SK-N-SH (cell line): ENCODE measurements at regions not wholly inside any gene's neighbourhood (a gene's known extent, or its start where the extent isn't known, plus 50 kb on each side); places are given as distances from the start of the nearest gene placed in this dataset.

Source experiments
- CTCF ChIA-PET: fragments of 300-600, 350-600 bp; formaldehyde crosslinking; extraction: SDS; loops from one replicate; lab custom pipeline; 2021; lab: Yijun Ruan, JAX
- POLR2A ChIA-PET: fragments of 350-600 bp; sonication (Branson Sonifier 250); formaldehyde crosslinking; extraction: SDS; loops from one replicate; lab custom pipeline; 2020; ENCODE audit warnings: antibody characterized with exemption, inconsistent platforms; lab: Yijun Ruan, JAX
- DNase-seq: peaks from one replicate; pipeline ENCODE4 v3.0.0; 2012
- H2AFZ ChIP-seq: fragments of 200-600 bp; sonication (generic); 2 replicates; pipeline ENCODE4 v1.8.1; 2016; ENCODE audit warnings: antibody characterized with exemption, mild to moderate bottlenecking, low read depth
- H3F3A ChIP-seq: fragments of 200-600 bp; sonication (generic); replicated peaks from 2 replicates; pipeline ENCODE3; 2016; ENCODE audit warnings: antibody characterized with exemption, mild to moderate bottlenecking; ENCODE audit not compliant: insufficient read depth
- H3K27ac ChIP-seq, 2 experiments: fragments of 200-500 bp in 1 of 2; fragments of 200-600 bp in 1 of 2; sonication (Bioruptor generic) in 1 of 2; sonication (generic), shearing (Covaris generic) in 1 of 2; 2 replicates each; pipeline versions ENCODE4 v1.5.1 to v1.6.1; 2014 to 2016; ENCODE audit warnings: low read depth in 2 of 2, inconsistent platforms in 1 of 2, low read length in 1 of 2, mild to moderate bottlenecking in 1 of 2, mixed read lengths in 1 of 2
- H3K27me3 ChIP-seq: fragments of 200-600 bp; sonication (generic), shearing (Covaris generic); 2 replicates; pipeline ENCODE4 v1.6.1; 2016; ENCODE audit warnings: mixed run types; ENCODE audit not compliant: insufficient read depth
- H3K36me3 ChIP-seq, 2 experiments: fragments of 200-500 bp in 1 of 2; fragments of 200-600 bp in 1 of 2; sonication (Bioruptor generic) in 1 of 2; sonication (generic) in 1 of 2; replicated peaks in 1 of 2; 2 replicates each; pipeline versions ENCODE3 to v1.5.1; 2014 to 2016; ENCODE audit warnings: low read length in 1 of 2, mild to moderate bottlenecking in 1 of 2; ENCODE audit not compliant: insufficient read depth in 2 of 2, control insufficient read depth in 1 of 2
- H3K4me1 ChIP-seq, 2 experiments: fragments of 200-500 bp in 1 of 2; fragments of 200-600 bp in 1 of 2; sonication (Bioruptor generic) in 1 of 2; sonication (generic), shearing (Covaris generic) in 1 of 2; 2 replicates each; pipeline versions ENCODE4 v1.5.1 to v1.6.1; 2014 to 2016; ENCODE audit warnings: low read depth in 1 of 2, low read length in 1 of 2, mixed run types in 1 of 2; ENCODE audit not compliant: insufficient read depth in 2 of 2, control insufficient read depth in 1 of 2
- H3K4me2 ChIP-seq: fragments of 200-600 bp; sonication (generic), shearing (Covaris generic); 2 replicates; pipeline ENCODE4 v1.6.1; 2017; ENCODE audit warnings: mixed run types
- H3K4me3 ChIP-seq, 2 experiments: fragments of 200-500 bp in 1 of 2; fragments of 200-600 bp in 1 of 2; sonication (Bioruptor generic) in 1 of 2; sonication (generic), shearing (Covaris generic) in 1 of 2; 2 replicates each; pipeline versions ENCODE4 v1.5.1 to v1.8.1; 2014 to 2016; ENCODE audit warnings: low read depth in 2 of 2, inconsistent platforms in 1 of 2, low read length in 1 of 2, mild to moderate bottlenecking in 1 of 2, mixed read lengths in 1 of 2, moderate library complexity in 1 of 2
- H3K79me2 ChIP-seq: fragments of 200-600 bp; sonication (generic); 2 replicates; pipeline ENCODE4 v1.8.1; 2017; ENCODE audit warnings: mild to moderate bottlenecking; ENCODE audit not compliant: insufficient read depth
- H3K9ac ChIP-seq: fragments of 200-600 bp; sonication (generic); 2 replicates; pipeline ENCODE4 v1.6.1; 2017; ENCODE audit warnings: mixed run types
- H3K9me2 ChIP-seq: fragments of 200-600 bp; sonication (generic); 2 replicates; pipeline ENCODE4 v1.6.1; 2017; ENCODE audit warnings: mixed run types
- H3K9me3 ChIP-seq: fragments of 200-600 bp; sonication (generic); 2 replicates; pipeline ENCODE4 v1.6.1; 2017; ENCODE audit warnings: mixed run types, mild to moderate bottlenecking, moderate library complexity
- H4K20me1 ChIP-seq: fragments of 200-600 bp; sonication (generic); 2 replicates; pipeline ENCODE4 v1.6.1; 2017; ENCODE audit warnings: mild to moderate bottlenecking, mixed run types; ENCODE audit not compliant: insufficient read depth
- CHD2 ChIP-seq: fragments of 150-350 bp; IDR thresholded peaks from 2 replicates; pipeline ENCODE4 v1.6.1; 2018; ENCODE audit warnings: low read length; ENCODE audit not compliant: partially characterized antibody
- ELF1 ChIP-seq: IDR thresholded peaks from 2 replicates; pipeline ENCODE4 v1.4.0; 2012
- EP300 ChIP-seq, 2 experiments: IDR thresholded peaks; 2 replicates each; pipeline versions ENCODE4 v1.4.0 to v1.6.1; 2012; ENCODE audit warnings: borderline replicate concordance in 1 of 2, low read depth in 1 of 2, low read length in 1 of 2
- FOXM1 ChIP-seq: IDR thresholded peaks from 2 replicates; pipeline ENCODE4 v1.4.0; 2012; ENCODE audit warnings: low read depth, mild to moderate bottlenecking
- GABPA ChIP-seq: IDR thresholded peaks from 2 replicates; pipeline ENCODE4 v1.4.0; 2012; ENCODE audit warnings: low read depth, mild to moderate bottlenecking
- JUND ChIP-seq: IDR thresholded peaks from 2 replicates; pipeline ENCODE4 v1.4.0; 2012
- NFIC ChIP-seq: IDR thresholded peaks from 2 replicates; pipeline ENCODE4 v1.4.0; 2012; ENCODE audit warnings: borderline replicate concordance
- NRF1 ChIP-seq: IDR thresholded peaks from 2 replicates; pipeline ENCODE4 v1.6.1; 2012; ENCODE audit warnings: low read depth, mild to moderate bottlenecking, low read length
- PBX3 ChIP-seq: IDR thresholded peaks from 2 replicates; pipeline ENCODE4; 2012
- POLR2AphosphoS5 ChIP-seq: IDR thresholded peaks from 2 replicates; pipeline ENCODE4 v1.6.1; 2012; ENCODE audit warnings: low read depth, low read length
- RCOR1 ChIP-seq: fragments of 150-350 bp; IDR thresholded peaks from 2 replicates; pipeline ENCODE4 v1.6.1; 2017; ENCODE audit warnings: antibody characterized with exemption, low read length
- REST ChIP-seq: IDR thresholded peaks from 2 replicates; pipeline ENCODE4 v1.6.1; 2012; ENCODE audit warnings: mild to moderate bottlenecking, low read depth, low read length, moderate library complexity
- RFX5 ChIP-seq: IDR thresholded peaks from 2 replicates; pipeline ENCODE4 v1.6.1; 2012; ENCODE audit warnings: mild to moderate bottlenecking, improper control_type of control experiment, low read length
- SIN3A ChIP-seq: IDR thresholded peaks from 2 replicates; pipeline ENCODE4 v1.6.1; 2012; ENCODE audit warnings: low read depth, mild to moderate bottlenecking, low read length, moderate library complexity, borderline replicate concordance
- SMC3 ChIP-seq: IDR thresholded peaks from 2 replicates; pipeline ENCODE4 v1.6.1; 2012; ENCODE audit warnings: low read depth, low read length, improper control_type of control experiment
- TEAD4 ChIP-seq: IDR thresholded peaks from 2 replicates; pipeline ENCODE4 v1.4.0; 2012; ENCODE audit warnings: mild to moderate bottlenecking, borderline replicate concordance; ENCODE audit not compliant: insufficient read depth
- YY1 ChIP-seq: IDR thresholded peaks from 2 replicates; pipeline ENCODE4 v1.4.0; 2012; ENCODE audit warnings: low read depth, mild to moderate bottlenecking
- WGBS: methylation state at CpG from one replicate; pipeline ENCODE4 v1.1.6; 2017; ENCODE audit warnings: low lambda C conversion rate; 5-methylcytosine and 5-hydroxymethylcytosine counted together
- TF ChIP-seq, protein P1 (sequence below): fragments of 200-600 bp; sonication (generic); IDR thresholded peaks from 2 replicates; pipeline ENCODE4 v1.6.1; 2017; ENCODE audit warnings: antibody characterized with exemption, mild to moderate bottlenecking, moderate library complexity
- TF ChIP-seq, protein P2 (sequence below): fragments of 150-350 bp; IDR thresholded peaks from 2 replicates; pipeline ENCODE4 v1.6.1; 2017; ENCODE audit warnings: antibody characterized with exemption, low read length, low read depth, borderline replicate concordance

DNA sequence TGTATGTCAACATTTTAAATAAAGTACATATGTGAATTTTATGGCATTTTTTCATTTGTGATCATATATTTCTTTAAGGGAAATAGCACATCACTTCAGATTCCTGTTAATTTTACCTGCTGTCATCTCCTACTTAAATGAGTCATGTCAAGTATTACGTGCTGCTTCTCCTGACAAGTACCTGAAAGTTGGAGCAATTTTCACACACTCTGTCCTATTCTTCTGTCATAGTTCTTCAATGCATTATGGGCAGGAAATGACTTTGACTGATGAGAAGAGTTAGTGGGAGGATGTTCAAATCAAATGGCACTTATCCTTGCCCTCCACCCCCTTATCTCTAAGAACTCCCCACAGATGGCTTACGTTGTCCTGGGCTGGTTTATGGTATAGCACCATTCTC is 64.2 kb upstream of the SYTL5 start:
- no peaks in the 10 kb centered on the region for H3F3A ChIP-seq
- H3K27me3 ChIP-seq: peaks cover 6% of the 10 kb centered on the region; the same call in 1 of the 2 replicates
- H2AFZ ChIP-seq: no peak overlapping the region
- H3K4me2 ChIP-seq: no peak overlapping the region
- TF ChIP-seq YY1 (no peak), GABPA (no peak), NFIC (no peak), SIN3A (no peak), JUND (no peak), NRF1 (no peak), RFX5 (no peak)
- no peaks in the 10 kb centered on the region for H3K9me2 ChIP-seq
- WGBS: 22% methylated on average over 2 of the region's 2 CpGs
- H3K27ac ChIP-seq: no peak overlapping the region
- DNase-seq: no peak
- H4K20me1 ChIP-seq: no peaks in the 10 kb centered on the region
- CTCF ChIA-PET: no interaction called here
- no peaks in the 10 kb centered on the region for H3K36me3 ChIP-seq
- no peak overlapping the region for H3K4me3 ChIP-seq
- H3K4me1 ChIP-seq: no peaks in the 10 kb centered on the region
- H3K79me2 ChIP-seq: no peaks in the 10 kb centered on the region
- no peaks in the 10 kb centered on the region for H3K9me3 ChIP-seq
- H3K9ac ChIP-seq: no peak overlapping the region
- POLR2A ChIA-PET: no interaction called here

DNA sequence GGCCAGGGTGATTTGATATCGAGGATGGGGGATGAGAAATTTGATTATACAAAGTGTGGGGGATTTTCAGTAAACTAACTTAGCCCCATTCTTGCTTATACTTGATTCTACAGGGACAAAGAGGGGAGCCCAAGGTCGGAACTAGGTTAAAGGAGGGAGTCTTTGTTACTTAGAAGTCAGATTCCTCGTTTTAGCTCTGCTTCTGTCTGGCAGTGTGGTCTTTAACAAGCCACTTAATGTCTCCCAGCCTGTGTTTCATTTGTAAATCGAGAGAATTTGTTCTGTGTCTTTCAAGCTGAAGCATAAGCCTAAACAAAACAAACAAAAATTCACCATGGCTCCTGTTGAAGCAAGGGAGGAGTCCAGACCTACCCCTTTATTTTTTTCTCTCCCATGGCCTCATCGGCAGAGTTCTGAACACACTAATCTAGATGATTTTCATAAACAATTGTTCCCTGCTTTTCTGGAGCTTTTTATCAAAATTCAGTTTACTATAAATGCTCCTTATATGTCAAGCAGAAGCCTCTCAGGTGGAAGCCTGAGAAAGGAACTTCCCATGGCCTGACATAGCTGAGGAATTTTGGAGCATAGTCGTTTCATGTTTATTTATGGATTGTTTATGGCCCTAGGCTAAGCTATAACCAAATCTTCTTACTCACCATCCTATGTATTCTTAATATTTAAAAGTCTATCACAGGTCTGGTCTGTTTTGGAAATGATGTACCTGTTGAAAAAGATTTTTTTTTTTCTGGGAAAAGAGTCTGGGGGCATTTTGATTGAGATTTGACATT is 62.6 kb upstream of the SYTL5 start:
- no peaks in the 10 kb centered on the region for H3F3A ChIP-seq
- H3K4me1 ChIP-seq: no peaks in the 10 kb centered on the region
- no peak overlapping the region for H3K27ac ChIP-seq
- H4K20me1 ChIP-seq: no peaks in the 10 kb centered on the region
- TF ChIP-seq POLR2AphosphoS5 (no peak), YY1 (no peak), TEAD4 (no peak), CHD2 (no peak), FOXM1 (no peak), PBX3 (no peak), REST (no peak), SIN3A (no peak), SMC3 (no peak), ELF1 (no peak), RFX5 (no peak), RCOR1 (no peak), EP300 (IDR thresholded peaks at IDR 0.05; ENCODE audit: borderline replicate concordance in 1 of 2, low read depth in 1 of 2, low read length in 1 of 2) (no peak)
- TF ChIP-seq, protein P1, sequence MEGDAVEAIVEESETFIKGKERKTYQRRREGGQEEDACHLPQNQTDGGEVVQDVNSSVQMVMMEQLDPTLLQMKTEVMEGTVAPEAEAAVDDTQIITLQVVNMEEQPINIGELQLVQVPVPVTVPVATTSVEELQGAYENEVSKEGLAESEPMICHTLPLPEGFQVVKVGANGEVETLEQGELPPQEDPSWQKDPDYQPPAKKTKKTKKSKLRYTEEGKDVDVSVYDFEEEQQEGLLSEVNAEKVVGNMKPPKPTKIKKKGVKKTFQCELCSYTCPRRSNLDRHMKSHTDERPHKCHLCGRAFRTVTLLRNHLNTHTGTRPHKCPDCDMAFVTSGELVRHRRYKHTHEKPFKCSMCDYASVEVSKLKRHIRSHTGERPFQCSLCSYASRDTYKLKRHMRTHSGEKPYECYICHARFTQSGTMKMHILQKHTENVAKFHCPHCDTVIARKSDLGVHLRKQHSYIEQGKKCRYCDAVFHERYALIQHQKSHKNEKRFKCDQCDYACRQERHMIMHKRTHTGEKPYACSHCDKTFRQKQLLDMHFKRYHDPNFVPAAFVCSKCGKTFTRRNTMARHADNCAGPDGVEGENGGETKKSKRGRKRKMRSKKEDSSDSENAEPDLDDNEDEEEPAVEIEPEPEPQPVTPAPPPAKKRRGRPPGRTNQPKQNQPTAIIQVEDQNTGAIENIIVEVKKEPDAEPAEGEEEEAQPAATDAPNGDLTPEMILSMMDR: no peak
- TF ChIP-seq, protein P2, sequence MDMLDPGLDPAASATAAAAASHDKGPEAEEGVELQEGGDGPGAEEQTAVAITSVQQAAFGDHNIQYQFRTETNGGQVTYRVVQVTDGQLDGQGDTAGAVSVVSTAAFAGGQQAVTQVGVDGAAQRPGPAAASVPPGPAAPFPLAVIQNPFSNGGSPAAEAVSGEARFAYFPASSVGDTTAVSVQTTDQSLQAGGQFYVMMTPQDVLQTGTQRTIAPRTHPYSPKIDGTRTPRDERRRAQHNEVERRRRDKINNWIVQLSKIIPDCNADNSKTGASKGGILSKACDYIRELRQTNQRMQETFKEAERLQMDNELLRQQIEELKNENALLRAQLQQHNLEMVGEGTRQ: no peak
- no peak overlapping the region for H3K9ac ChIP-seq
- no peak overlapping the region for H3K4me3 ChIP-seq
- no peak for DNase-seq
- H3K9me2 ChIP-seq: no peaks in the 10 kb centered on the region
- CTCF ChIA-PET: no interaction called here
- no peaks in the 10 kb centered on the region for H3K9me3 ChIP-seq
- H3K27me3 ChIP-seq: peaks cover 6% of the 10 kb centered on the region; the same call in 1 of the 2 replicates
- no peaks in the 10 kb centered on the region for H3K36me3 ChIP-seq
- POLR2A ChIA-PET: no interaction called here
- H3K4me2 ChIP-seq: no peak overlapping the region
- H3K79me2 ChIP-seq: no peaks in the 10 kb centered on the region
- H2AFZ ChIP-seq: no peak overlapping the region
- WGBS: 6% methylated on average over 6 of the region's 6 CpGs
